ENCODE measurements at regions not wholly inside any gene's neighbourhood (a gene's known extent, or its start where the extent isn't known, plus 50 kb on each side); places are given as distances from the start of the nearest gene placed in this dataset.

DNA sequence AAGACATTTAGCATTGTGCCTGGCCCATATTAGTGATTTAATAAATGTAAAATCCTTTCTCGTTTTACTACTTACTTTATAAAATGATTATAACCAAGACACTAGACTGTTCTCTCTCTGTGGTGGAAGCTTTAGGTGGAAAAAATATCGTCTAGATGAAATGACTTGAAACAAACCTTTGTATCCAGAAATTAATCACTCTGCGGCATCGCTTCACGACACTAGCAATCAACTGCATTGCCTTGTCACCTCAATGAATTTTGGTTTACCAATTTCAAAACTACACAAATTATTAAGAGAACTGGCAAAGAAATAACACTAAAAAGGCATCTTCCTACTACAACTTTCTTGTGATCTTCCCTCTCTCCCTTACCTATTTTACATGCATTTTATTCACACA, 627.2 kb upstream of the ROBO1 start:
- TF ChIP-seq POLR2AphosphoS5 (IDR thresholded peaks at IDR 0.05) (no peak), EP300 (IDR thresholded peaks at IDR 0.05; ENCODE audit: low read depth) (no peak)
- TF ChIP-seq, protein P1, sequence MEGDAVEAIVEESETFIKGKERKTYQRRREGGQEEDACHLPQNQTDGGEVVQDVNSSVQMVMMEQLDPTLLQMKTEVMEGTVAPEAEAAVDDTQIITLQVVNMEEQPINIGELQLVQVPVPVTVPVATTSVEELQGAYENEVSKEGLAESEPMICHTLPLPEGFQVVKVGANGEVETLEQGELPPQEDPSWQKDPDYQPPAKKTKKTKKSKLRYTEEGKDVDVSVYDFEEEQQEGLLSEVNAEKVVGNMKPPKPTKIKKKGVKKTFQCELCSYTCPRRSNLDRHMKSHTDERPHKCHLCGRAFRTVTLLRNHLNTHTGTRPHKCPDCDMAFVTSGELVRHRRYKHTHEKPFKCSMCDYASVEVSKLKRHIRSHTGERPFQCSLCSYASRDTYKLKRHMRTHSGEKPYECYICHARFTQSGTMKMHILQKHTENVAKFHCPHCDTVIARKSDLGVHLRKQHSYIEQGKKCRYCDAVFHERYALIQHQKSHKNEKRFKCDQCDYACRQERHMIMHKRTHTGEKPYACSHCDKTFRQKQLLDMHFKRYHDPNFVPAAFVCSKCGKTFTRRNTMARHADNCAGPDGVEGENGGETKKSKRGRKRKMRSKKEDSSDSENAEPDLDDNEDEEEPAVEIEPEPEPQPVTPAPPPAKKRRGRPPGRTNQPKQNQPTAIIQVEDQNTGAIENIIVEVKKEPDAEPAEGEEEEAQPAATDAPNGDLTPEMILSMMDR (IDR thresholded peaks at IDR 0.05) = no peak
